ENCODE measurements at regions not wholly inside any gene's neighbourhood (a gene's known extent, or its start where the extent isn't known, plus 50 kb on each side); places are given as distances from the start of the nearest gene placed in this dataset.

- no peak overlapping the region for H3K4me3 ChIP-seq (ENCODE audit: low read depth, low read length)
- no peak for TF ChIP-seq CTCF (IDR thresholded peaks at IDR 0.05; ENCODE audit: insufficient read depth, low read depth, low read length, missing control alignments)
- DNase-seq (ENCODE audit: low read depth), result no peak
Observed at GRCh38 chr9:107612136-107612535, 122.6 kb upstream of the KLF4 start.

DNA sequence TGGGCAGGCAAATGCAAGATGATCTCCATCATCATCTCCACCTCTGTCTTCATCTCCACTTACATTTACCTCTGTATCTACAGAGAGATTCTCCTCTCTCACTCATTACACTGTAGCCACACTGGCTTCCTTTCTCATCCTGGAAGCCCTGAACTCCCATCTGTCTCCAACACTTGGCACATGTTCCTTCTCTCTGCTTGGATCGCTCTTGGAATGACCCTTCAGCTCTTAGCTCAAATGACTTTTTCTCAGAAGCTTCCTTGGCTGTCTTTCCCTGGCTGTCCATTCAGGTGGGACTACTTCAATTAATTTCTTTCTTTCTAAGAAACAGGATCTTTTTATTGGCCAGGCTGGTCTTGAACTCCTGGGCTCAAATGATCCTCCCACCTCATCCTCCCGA is 120.0 kb upstream of the KLF4 start:
- H3K4me3 ChIP-seq (ENCODE audit: low read depth, low read length), result no peak overlapping the region
- no peak for TF ChIP-seq CTCF (IDR thresholded peaks at IDR 0.05; ENCODE audit: insufficient read depth, low read depth, low read length, missing control alignments)
- DNase-seq (ENCODE audit: low read depth), result no peak

DNA sequence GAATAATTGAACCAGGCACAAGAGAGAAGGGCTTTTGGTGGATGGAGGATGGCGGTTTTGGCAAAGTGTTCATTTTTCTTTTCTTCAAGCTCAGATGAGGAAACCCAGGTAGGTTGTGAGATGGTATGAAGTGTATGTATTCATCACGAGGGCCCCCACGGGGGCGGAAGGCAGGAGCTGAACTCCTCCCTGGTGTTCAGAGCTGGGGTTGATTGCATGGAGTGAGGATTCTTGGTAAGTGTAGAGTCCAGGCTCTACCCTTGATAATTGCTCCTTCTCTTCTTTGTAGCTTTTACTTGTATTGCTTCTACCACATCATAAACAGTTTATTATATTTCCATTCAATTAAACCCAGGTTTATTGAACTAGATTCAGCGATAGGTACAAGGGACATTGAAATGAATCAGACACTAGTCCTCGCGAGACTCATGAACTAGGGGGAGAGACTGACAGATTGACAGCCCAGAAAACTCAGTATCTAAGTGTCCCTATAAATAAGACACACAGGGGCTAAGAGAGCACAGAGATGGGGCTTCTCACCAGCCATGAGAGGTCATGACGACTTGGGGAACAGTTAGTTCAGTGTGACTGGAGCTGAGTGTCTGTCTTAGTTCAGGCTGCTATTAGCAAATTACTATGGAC is 116.7 kb upstream of the KLF4 start:
- H3K4me3 ChIP-seq (ENCODE audit: low read depth, low read length), result no peak overlapping the region
- no peak for TF ChIP-seq CTCF (IDR thresholded peaks at IDR 0.05; ENCODE audit: insufficient read depth, low read depth, low read length, missing control alignments)
- no peak for DNase-seq (ENCODE audit: low read depth)

DNA sequence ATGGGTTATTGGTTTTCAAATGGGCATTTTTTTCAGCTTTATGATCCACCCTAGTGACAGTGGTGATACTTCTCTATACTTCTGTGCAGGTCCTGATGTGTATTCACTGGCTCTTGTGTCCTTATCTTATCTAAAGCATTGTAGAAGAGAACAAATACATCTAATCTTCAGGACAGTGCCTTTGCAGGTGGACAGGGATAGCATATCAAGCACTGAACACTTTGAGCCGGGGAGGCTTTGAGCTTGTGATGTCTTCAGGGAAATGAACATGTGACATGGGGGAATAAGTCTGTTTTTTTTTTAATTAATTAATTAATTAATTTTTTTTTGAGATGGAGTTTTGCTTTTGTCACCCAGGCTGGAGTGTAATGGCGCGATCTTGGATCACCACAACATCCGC is 115.5 kb upstream of the KLF4 start:
- TF ChIP-seq CTCF (IDR thresholded peaks at IDR 0.05; ENCODE audit: insufficient read depth, low read depth, low read length, missing control alignments), result no peak

GRCh38 chr9:107603281-107603680 is 113.7 kb upstream of the KLF4 start:
- no peak for DNase-seq (ENCODE audit: low read depth)
- no peak overlapping the region for H3K4me3 ChIP-seq (ENCODE audit: low read depth, low read length)
- TF ChIP-seq CTCF (IDR thresholded peaks at IDR 0.05; ENCODE audit: insufficient read depth, low read depth, low read length, missing control alignments), result no peak

More for the DNA sequence above, 115.5 kb upstream of the KLF4 start:
- no peak for DNase-seq (ENCODE audit: low read depth)
- H3K4me3 ChIP-seq (ENCODE audit: low read depth, low read length), result no peak overlapping the region

- DNase-seq (ENCODE audit: low read depth), result no peak
- no peak overlapping the region for H3K4me3 ChIP-seq (ENCODE audit: low read depth, low read length)
- no peak for TF ChIP-seq CTCF (IDR thresholded peaks at IDR 0.05; ENCODE audit: insufficient read depth, low read depth, low read length, missing control alignments)
Observed at GRCh38 chr9:107600060-107600573, 110.5 kb upstream of the KLF4 start.

- no peak overlapping the region for H3K4me3 ChIP-seq (ENCODE audit: low read depth, low read length)
- no peak for TF ChIP-seq CTCF (IDR thresholded peaks at IDR 0.05; ENCODE audit: insufficient read depth, low read depth, low read length, missing control alignments)
- no peak for DNase-seq (ENCODE audit: low read depth)
Observed at GRCh38 chr9:107597743-107598217, 108.2 kb upstream of the KLF4 start.
